Pancreas (tissue), 10 donors: ENCODE measurements at regions not wholly inside any gene's neighbourhood (a gene's known extent, or its start where the extent isn't known, plus 50 kb on each side); places are given as distances from the start of the nearest gene placed in this dataset.

ENCODE experiments used
- ATAC-seq, 4 donors: fragments of 200-7000 bp; cut with Tn5 transposase; one replicate each; pipeline versions ENCODE4 v1.8.0 to v1.9.1; 2020; ENCODE audit warnings: mild to moderate bottlenecking in 4 of 4, moderate library complexity in 4 of 4
- DNase-seq, 6 donors: peaks; one replicate each; pipeline ENCODE4 v3.0.0-alpha.2; 2020
- FAIRE-seq: peaks from 2 replicates; lab custom pipeline; 2012; peaks lifted over from hg19 to GRCh38; lab: Jason Lieb, UNC
- H3K27ac ChIP-seq, 4 donors: fragments of 200-600 bp; sonication (generic); 1 replicate in 3 of 4; 2 replicates in 1 of 4; pipeline versions ENCODE4 v1.5.0 to v1.8.0; 2020
- H3K27me3 ChIP-seq, 4 donors: fragments of 200-600 bp; one replicate each; pipeline ENCODE4 v1.8.0; 2021
- H3K36me3 ChIP-seq, 3 donors: fragments of 200-600 bp; sonication (generic) in 1 of 3; one replicate each; pipeline versions ENCODE4 v1.5.0 to v1.8.0; 2020 to 2021
- H3K4me1 ChIP-seq, 3 donors: fragments of 200-600 bp; one replicate each; pipeline ENCODE4 v1.8.0; 2021
- H3K4me3 ChIP-seq, 4 donors: fragments of 200-600 bp; sonication (generic) in 2 of 4; one replicate each; pipeline versions ENCODE4 v1.5.0 to v1.8.0; 2020 to 2021
- H3K9me3 ChIP-seq, 4 donors: fragments of 200-600 bp; one replicate each; pipeline ENCODE4 v1.8.0; 2021
- WGBS, 2 donors: extraction: QIAGEN DNeasy Blood & Tissue Kit; methylation state at CpG; one replicate each; pipeline ENCODE4 v1.1.7; 2013; 5-methylcytosine and 5-hydroxymethylcytosine counted together
- intact Hi-C, 3 donors: fragments of 100-400 bp; cut with DNase I; formaldehyde crosslinking; loops; one replicate each; pipeline versions ENCODE4 v1.11.1 to v1.14.2; 2022
- TF ChIP-seq, protein P1 (sequence below), 4 donors: fragments of 200-600 bp; sonication (generic) in 3 of 4; IDR thresholded peaks; one replicate each; pipeline versions ENCODE4 v1.5.0 to v1.8.0; 2021; ENCODE audit warnings: antibody characterized with exemption in 4 of 4
- donor health status: healthy with polysubstance abuse.
- donor health status: DM: no; HTN: no; CAD: no; lungs with moderate emphysema.
- donor health status: DM: no; HTN: no; CAD: no.
- donor health status: control.
- donor health status: control.
- donor health status: Bipolar disorder and iron deficiency.
- donor health status: DM: yes; HTN: yes; CAD: no.
- donor health status: DM: no; HTN: no; CAD: no.
- donor health status: DM: no; HTN: no; CAD: no.
- donor health status: DM: yes; HTN: yes; CAD: no.

DNA sequence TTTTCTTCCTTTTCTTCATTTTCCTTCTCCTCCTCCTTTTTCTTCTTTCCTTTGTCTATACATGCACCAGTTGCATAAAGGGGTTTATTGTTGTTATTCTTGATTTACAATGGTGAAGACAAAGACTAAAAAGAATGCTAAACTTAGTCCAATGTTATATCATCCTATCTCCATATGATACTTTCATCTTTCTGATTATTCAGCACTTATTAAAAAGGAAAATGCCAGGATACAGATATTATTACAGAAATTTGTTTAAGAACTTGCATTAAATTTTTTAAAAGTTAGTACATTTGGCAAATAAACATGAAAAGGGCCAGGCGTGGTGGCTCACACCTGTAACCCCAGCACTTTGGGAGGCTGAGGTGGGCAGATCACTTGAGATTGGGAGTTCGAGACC is 1074.9 kb downstream of the EFNA5 start:
- Histone ChIP-seq H3K27ac (no peak overlapping the region), H3K4me3 (no peak overlapping the region), H3K36me3 (no peaks in the 10 kb centered on the region), H3K9me3 (no peaks in the 10 kb centered on the region), H3K27me3 (no peaks in the 10 kb centered on the region), H3K4me1 (no peaks in the 10 kb centered on the region)
- no peak for DNase-seq
- WGBS, 2 donors, result 81 to 85% methylated on average over 2 of the region's 2 CpGs
- ATAC-seq, result no peak
- intact Hi-C loops, result no loop called here
- FAIRE-seq, result no peak
- TF ChIP-seq, protein P1, sequence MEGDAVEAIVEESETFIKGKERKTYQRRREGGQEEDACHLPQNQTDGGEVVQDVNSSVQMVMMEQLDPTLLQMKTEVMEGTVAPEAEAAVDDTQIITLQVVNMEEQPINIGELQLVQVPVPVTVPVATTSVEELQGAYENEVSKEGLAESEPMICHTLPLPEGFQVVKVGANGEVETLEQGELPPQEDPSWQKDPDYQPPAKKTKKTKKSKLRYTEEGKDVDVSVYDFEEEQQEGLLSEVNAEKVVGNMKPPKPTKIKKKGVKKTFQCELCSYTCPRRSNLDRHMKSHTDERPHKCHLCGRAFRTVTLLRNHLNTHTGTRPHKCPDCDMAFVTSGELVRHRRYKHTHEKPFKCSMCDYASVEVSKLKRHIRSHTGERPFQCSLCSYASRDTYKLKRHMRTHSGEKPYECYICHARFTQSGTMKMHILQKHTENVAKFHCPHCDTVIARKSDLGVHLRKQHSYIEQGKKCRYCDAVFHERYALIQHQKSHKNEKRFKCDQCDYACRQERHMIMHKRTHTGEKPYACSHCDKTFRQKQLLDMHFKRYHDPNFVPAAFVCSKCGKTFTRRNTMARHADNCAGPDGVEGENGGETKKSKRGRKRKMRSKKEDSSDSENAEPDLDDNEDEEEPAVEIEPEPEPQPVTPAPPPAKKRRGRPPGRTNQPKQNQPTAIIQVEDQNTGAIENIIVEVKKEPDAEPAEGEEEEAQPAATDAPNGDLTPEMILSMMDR (IDR thresholded peaks at IDR 0.05), result no peak

DNA sequence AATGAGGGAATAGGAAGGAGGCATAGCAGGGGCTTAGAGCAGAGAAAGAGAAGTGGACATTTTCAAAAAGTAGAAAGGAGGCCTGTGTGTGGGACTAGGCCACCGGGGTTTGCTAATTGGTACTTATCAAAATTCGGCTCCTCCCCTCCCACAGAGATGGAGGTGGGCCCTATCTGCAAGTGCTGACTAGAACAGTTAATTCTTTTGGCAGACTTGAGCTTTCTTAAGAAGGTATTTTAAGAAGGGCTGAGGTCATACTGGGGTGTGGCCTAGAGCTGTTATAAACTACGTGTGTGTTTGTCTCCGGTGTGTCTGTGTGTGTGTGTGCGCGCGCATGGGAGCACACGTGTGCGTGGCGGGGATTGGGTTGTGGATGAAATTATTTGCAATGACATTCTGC is 1086.5 kb downstream of the EFNA5 start:
- intact Hi-C loops, result no loop called here
- no peaks in the 10 kb centered on the region for H3K4me1 ChIP-seq
- H3K27me3 ChIP-seq, result no peaks in the 10 kb centered on the region
- H3K36me3 ChIP-seq, result no peaks in the 10 kb centered on the region
- FAIRE-seq, result no peak
- ATAC-seq, result no peak
- 74 to 85% methylated on average over 10 of the region's 10 CpGs for WGBS, 2 donors
- DNase-seq, result no peak
- no peaks in the 10 kb centered on the region for H3K9me3 ChIP-seq
- no peak overlapping the region for H3K27ac ChIP-seq
- no peak overlapping the region for H3K4me3 ChIP-seq
- TF ChIP-seq, protein P1 (IDR thresholded peaks at IDR 0.05), result no peak

DNA sequence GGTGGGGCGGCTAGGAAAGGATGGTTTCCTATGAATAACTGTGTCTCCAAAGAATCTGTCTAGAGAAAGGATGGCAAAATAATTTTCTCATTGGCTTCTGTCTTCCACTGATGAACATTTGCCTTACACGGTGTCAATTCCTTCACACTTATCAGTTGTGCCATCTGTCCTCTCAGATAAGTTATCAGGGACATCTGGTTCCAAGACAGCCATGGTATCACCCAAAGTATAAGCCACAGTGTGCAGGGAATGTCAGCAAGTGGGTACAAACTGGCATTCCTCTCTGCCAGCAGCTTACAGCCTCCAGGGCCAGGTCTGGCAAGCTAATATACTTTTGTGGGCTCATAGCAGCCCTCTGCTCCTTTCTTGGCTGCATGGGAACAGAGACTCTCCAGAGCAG is 1092.0 kb downstream of the EFNA5 start:
- Histone ChIP-seq H3K4me3 (no peak overlapping the region), H3K4me1 (no peaks in the 10 kb centered on the region), H3K27ac (no peak overlapping the region), H3K9me3 (no peaks in the 10 kb centered on the region), H3K36me3 (no peaks in the 10 kb centered on the region), H3K27me3 (no peaks in the 10 kb centered on the region)
- TF ChIP-seq, protein P1 (IDR thresholded peaks at IDR 0.05), result no peak
- FAIRE-seq, result no peak
- intact Hi-C loops, result no loop called here
- no peak for ATAC-seq
- no peak for DNase-seq
- WGBS, 2 donors, result 72 to 91% methylated on average over 2 of the region's 2 CpGs

DNA sequence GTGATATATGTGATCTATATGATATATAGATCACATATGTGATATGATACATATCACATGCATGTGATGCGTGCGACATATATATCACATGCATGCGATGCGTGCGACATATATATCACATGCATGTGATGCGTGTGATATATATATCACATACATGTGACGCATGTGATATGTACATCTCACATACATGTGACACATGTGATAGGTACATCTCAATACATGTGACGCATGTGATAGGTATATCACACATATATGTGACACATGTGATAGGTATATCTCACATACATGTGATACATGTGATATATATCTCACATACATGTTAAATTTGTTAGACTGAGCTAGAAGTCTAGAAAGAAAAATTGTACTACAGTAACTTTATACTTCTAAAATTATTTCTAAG is 1095.9 kb downstream of the EFNA5 start:
- no peaks in the 10 kb centered on the region for H3K27me3 ChIP-seq
- ATAC-seq (no peak), DNase-seq (no peak), FAIRE-seq (no peak)
- no peaks in the 10 kb centered on the region for H3K36me3 ChIP-seq
- no peak overlapping the region for H3K4me3 ChIP-seq
- TF ChIP-seq, protein P1 (IDR thresholded peaks at IDR 0.05), result no peak
- no peaks in the 10 kb centered on the region for H3K4me1 ChIP-seq
- no peak overlapping the region for H3K27ac ChIP-seq
- WGBS, 2 donors, result 94 to 96% methylated on average over 8 of the region's 8 CpGs
- H3K9me3 ChIP-seq, result no peaks in the 10 kb centered on the region
- intact Hi-C loops, result no loop called here

DNA sequence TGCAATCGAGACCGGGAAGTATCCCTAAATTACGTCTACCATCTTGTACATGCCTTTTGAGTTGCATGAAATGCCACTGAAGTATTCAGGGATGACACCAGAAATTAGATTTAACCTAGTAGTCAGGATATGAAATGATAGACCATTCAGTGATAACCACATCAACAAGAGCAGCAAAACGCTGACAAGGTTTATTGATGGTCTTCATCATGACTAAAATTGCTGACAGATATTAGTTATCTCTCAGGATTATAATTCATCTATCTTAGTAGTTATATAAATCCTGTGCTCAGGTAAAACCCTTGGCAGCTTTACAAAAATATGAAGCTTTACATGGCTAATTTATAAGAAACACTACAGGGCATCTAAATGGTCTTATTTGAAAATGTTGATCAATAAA is 1104.7 kb downstream of the EFNA5 start:
- Histone ChIP-seq H3K27me3 (no peaks in the 10 kb centered on the region), H3K4me1 (no peaks in the 10 kb centered on the region), H3K4me3 (no peak overlapping the region), H3K36me3 (no peaks in the 10 kb centered on the region), H3K9me3 (no peaks in the 10 kb centered on the region), H3K27ac (no peak overlapping the region)
- TF ChIP-seq, protein P1 (IDR thresholded peaks at IDR 0.05), result no peak
- 51 to 82% methylated on average over 4 of the region's 4 CpGs for WGBS, 2 donors
- intact Hi-C loops, result no loop called here
- no peak for DNase-seq
- no peak for FAIRE-seq
- no peak for ATAC-seq
